Esophagus squamous epithelium (tissue), 4 donors: ENCODE measurements at regions not wholly inside any gene's neighbourhood (a gene's known extent, or its start where the extent isn't known, plus 50 kb on each side); places are given as distances from the start of the nearest gene placed in this dataset.

ENCODE experiments used
- CTCF ChIP-seq, 6 experiments: fragments of 450-650 bp in 4 of 6; fragments of 200-600 bp in 2 of 6; sonication (generic) in 2 of 6; IDR thresholded peaks; one replicate each; pipeline ENCODE4 v1.5.1; 2016 to 2019; ENCODE audit warnings: antibody characterized with exemption in 6 of 6, mild to moderate bottlenecking in 4 of 6, moderate library complexity in 4 of 6
- POLR2A ChIP-seq, 4 donors: fragments of 450-650 bp; IDR thresholded peaks; one replicate each; pipeline ENCODE4 v1.6.1; 2017; ENCODE audit warnings: antibody characterized with exemption in 4 of 4, mild to moderate bottlenecking in 4 of 4, moderate library complexity in 3 of 4

DNA sequence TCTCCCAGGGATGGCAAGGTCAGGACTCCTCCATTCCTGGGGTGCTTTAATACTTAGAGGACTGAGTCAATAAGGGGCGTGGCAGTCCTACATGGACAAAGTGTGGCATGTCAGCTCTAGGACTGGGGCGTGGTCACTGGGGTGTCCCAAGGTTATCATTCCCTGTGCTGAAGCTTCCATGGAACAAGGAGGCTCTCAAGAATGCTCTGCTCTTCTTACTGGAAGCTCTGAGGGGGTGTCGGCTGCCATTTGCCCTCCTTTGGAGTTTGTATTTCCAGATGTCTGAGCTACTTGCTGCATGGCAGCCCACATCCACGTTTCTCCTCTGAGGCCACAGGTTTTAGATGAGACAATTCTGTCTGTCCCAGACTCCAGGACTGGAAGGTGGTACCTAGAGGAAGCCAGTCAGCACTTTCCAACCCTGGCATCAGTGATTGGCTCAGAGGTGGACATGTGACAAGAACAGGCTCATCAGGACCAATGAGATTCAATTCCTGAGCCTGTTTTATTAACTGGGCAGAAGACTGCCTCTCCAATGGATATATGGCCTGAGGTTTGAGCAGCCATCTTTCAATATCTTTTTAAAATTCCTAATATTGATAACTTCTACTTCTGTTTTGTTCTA, 128.9 kb upstream of the ARL4C start:
- TF ChIP-seq CTCF (IDR thresholded peaks at IDR 0.05) (no peak), POLR2A (IDR thresholded peaks at IDR 0.05) (no peak)
